ENCODE measurements at regions not wholly inside any gene's neighbourhood (a gene's known extent, or its start where the extent isn't known, plus 50 kb on each side); places are given as distances from the start of the nearest gene placed in this dataset.

DNA sequence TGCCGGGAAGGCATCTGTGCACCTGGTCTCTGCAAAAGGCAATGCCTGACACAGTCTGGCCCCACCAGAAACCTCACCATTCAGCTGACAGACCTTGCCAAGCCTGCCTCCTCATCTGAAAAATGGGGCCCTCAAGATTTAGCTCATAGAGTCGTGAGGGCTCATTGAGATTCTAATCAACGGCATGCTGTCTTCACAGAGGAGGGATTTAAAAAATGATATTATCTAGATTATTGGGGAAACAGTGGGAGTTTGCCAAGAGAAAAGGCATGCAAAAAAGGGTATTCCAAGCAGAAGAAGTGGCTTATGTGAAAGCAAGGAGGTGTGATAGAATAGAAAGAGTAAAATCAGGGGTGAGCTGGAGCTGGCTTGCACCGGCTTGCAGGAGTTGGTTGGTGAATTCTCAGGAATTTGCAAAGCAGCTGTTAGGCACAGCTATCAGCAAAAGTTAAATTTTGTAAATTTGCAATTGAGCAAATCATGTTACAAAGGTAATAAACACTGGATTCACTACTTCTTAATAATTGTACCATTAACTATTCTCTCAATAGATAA lies 91.7 kb upstream of the WNT4 start:
- Mint-ChIP-seq H3K27me3 (ENCODE audit: insufficient read depth, low read depth, poor library complexity) (peaks cover 7% of the 10 kb centered on the region), H3K36me3 (ENCODE audit: low read depth) (no peaks in the 10 kb centered on the region), H3K4me1 (peaks cover 18% of the 10 kb centered on the region), H3K27ac (no peak overlapping the region), H3K9me3 (no peaks in the 10 kb centered on the region), H3K4me3 (no peak overlapping the region)
- Histone ChIP-seq H3K4me3 (no peak overlapping the region), H3K4me2 (peak overlapping the region; percentile 6; the same call in 1 of the 2 replicates), H3K27ac (ENCODE audit: low read depth) (no peak overlapping the region), H3K9me2 (ENCODE audit: insufficient read depth) (no peaks in the 10 kb centered on the region), H3K27me3 (ENCODE audit: insufficient read depth) (no peaks in the 10 kb centered on the region), H3K79me2 (replicated peaks; ENCODE audit: insufficient read depth) (no peaks in the 10 kb centered on the region), H3K4me1 (ENCODE audit: insufficient read depth) (peaks cover 10% of the 10 kb centered on the region), H4K20me1 (replicated peaks; ENCODE audit: insufficient read depth) (no peaks in the 10 kb centered on the region), H3F3A (replicated peaks; ENCODE audit: low read depth) (no peaks in the 10 kb centered on the region), H3K36me3 (ENCODE audit: insufficient read depth) (no peaks in the 10 kb centered on the region), H2AFZ (peak overlapping the region; percentile 83; the same call in 1 of the 2 replicates)
- no peak for DNase-seq (ENCODE audit: low spot score)
- TF ChIP-seq CREB1 (CRISPR knock-in tag; IDR thresholded peaks at IDR 0.05; ENCODE audit: low read depth), result no peak
- TF ChIP-seq POLR2AphosphoS5 (IDR thresholded peaks at IDR 0.05; ENCODE audit: low read depth), result no peak
- TF ChIP-seq STAT1 (IDR thresholded peaks at IDR 0.05; ENCODE audit: unreplicated experiment), result no peak
- TF ChIP-seq, protein P1, sequence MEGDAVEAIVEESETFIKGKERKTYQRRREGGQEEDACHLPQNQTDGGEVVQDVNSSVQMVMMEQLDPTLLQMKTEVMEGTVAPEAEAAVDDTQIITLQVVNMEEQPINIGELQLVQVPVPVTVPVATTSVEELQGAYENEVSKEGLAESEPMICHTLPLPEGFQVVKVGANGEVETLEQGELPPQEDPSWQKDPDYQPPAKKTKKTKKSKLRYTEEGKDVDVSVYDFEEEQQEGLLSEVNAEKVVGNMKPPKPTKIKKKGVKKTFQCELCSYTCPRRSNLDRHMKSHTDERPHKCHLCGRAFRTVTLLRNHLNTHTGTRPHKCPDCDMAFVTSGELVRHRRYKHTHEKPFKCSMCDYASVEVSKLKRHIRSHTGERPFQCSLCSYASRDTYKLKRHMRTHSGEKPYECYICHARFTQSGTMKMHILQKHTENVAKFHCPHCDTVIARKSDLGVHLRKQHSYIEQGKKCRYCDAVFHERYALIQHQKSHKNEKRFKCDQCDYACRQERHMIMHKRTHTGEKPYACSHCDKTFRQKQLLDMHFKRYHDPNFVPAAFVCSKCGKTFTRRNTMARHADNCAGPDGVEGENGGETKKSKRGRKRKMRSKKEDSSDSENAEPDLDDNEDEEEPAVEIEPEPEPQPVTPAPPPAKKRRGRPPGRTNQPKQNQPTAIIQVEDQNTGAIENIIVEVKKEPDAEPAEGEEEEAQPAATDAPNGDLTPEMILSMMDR (conservative IDR thresholded peaks at IDR 0.05; ENCODE audit: low read depth in 2 of 2), result no peak
- TF ChIP-seq ZNF114 (CRISPR knock-in tag; IDR thresholded peaks at IDR 0.05), result no peak
- no peak for TF ChIP-seq NANOG (IDR thresholded peaks at IDR 0.05; ENCODE audit: borderline replicate concordance)
- ATAC-seq, result peak; percentile 27

DNA sequence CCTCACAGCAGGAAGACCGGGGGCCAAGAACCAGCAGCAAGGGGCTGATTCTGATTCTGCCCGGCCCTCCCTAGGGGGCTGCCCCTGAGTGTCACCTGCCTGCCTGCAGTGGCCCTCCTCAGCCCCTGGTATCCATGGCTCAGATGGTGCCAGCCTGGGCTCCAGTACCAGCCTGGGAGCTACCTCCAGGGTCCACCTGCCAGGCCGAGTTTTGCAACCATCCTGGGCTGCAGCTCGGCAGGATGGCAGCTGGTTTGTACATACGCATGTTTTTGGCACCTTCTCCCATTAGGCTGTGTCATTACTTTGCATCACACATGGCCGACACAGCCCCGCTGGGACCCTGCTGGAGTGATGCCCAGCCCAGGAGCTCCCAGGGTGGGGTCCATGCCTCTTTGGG lies 93.3 kb upstream of the WNT4 start:
- no peak for DNase-seq (ENCODE audit: low spot score)
- peaks cover 10% of the 10 kb centered on the region for H3K4me1 ChIP-seq (ENCODE audit: insufficient read depth)
- H2AFZ ChIP-seq, result no peak overlapping the region
- Mint-ChIP-seq H3K9me3 (no peaks in the 10 kb centered on the region), H3K27me3 (ENCODE audit: insufficient read depth, low read depth, poor library complexity) (peaks cover 6% of the 10 kb centered on the region), H3K4me1 (peaks cover 15% of the 10 kb centered on the region), H3K36me3 (ENCODE audit: low read depth) (no peaks in the 10 kb centered on the region), H3K4me3 (no peak overlapping the region), H3K27ac (no peak overlapping the region)
- H3K79me2 ChIP-seq (replicated peaks; ENCODE audit: insufficient read depth), result no peaks in the 10 kb centered on the region
- no peak overlapping the region for H3K27ac ChIP-seq (ENCODE audit: low read depth)
- H3K27me3 ChIP-seq (ENCODE audit: insufficient read depth), result no peaks in the 10 kb centered on the region
- no peak overlapping the region for H3K4me2 ChIP-seq
- H3K4me3 ChIP-seq, result no peak overlapping the region
- H3F3A ChIP-seq (replicated peaks; ENCODE audit: low read depth), result no peaks in the 10 kb centered on the region
- no peaks in the 10 kb centered on the region for H4K20me1 ChIP-seq (replicated peaks; ENCODE audit: insufficient read depth)
- ATAC-seq, result no peak
- H3K9me2 ChIP-seq (ENCODE audit: insufficient read depth), result no peaks in the 10 kb centered on the region
- no peaks in the 10 kb centered on the region for H3K36me3 ChIP-seq (ENCODE audit: insufficient read depth)
- no peak for TF ChIP-seq STAT1 (IDR thresholded peaks at IDR 0.05; ENCODE audit: unreplicated experiment)
- TF ChIP-seq, protein P1 (conservative IDR thresholded peaks at IDR 0.05; ENCODE audit: low read depth in 2 of 2), result no peak
- TF ChIP-seq NANOG (IDR thresholded peaks at IDR 0.05; ENCODE audit: borderline replicate concordance), result no peak
- TF ChIP-seq POLR2AphosphoS5 (IDR thresholded peaks at IDR 0.05; ENCODE audit: low read depth), result no peak
